ENCODE measurements at regions not wholly inside any gene's neighbourhood (a gene's known extent, or its start where the extent isn't known, plus 50 kb on each side); places are given as distances from the start of the nearest gene placed in this dataset.

GRCh38 chr9:19624519-19624918, 164.3 kb downstream of the SLC24A2 start:
- TF ChIP-seq CTCF (IDR thresholded peaks at IDR 0.05; ENCODE audit: low read depth, low read length) (no peak), POLR2A (IDR thresholded peaks at IDR 0.05; ENCODE audit: extremely low read depth, insufficient read length) (no peak), MYC (IDR thresholded peaks at IDR 0.05; ENCODE audit: low read depth, low read length) (no peak), MAX (IDR thresholded peaks at IDR 0.05; ENCODE audit: low read depth, low read length) (no peak)
